ENCODE measurements at regions not wholly inside any gene's neighbourhood (a gene's known extent, or its start where the extent isn't known, plus 50 kb on each side); places are given as distances from the start of the nearest gene placed in this dataset.

DNA sequence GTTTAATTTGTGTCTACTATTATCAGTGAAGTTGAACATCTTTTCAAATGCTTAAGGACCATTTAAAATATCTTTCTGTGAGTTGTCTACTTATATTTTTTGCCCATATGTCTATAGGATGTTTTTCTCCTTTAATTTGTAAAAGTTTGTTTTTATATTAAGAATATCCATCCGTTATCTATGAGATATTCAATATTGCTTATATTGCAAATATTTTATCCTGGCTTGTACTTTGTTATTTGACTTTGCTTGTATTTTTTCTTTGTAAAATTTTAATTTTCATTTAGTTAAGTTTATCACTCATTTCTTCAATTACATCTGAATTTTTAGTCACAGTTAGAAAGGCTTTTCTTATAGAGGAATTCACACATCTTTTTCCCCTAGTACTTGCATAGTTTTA, 117.0 kb upstream of the MLIP start:
- TF ChIP-seq, protein P1, sequence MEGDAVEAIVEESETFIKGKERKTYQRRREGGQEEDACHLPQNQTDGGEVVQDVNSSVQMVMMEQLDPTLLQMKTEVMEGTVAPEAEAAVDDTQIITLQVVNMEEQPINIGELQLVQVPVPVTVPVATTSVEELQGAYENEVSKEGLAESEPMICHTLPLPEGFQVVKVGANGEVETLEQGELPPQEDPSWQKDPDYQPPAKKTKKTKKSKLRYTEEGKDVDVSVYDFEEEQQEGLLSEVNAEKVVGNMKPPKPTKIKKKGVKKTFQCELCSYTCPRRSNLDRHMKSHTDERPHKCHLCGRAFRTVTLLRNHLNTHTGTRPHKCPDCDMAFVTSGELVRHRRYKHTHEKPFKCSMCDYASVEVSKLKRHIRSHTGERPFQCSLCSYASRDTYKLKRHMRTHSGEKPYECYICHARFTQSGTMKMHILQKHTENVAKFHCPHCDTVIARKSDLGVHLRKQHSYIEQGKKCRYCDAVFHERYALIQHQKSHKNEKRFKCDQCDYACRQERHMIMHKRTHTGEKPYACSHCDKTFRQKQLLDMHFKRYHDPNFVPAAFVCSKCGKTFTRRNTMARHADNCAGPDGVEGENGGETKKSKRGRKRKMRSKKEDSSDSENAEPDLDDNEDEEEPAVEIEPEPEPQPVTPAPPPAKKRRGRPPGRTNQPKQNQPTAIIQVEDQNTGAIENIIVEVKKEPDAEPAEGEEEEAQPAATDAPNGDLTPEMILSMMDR (IDR thresholded peaks at IDR 0.05), result no peak

DNA sequence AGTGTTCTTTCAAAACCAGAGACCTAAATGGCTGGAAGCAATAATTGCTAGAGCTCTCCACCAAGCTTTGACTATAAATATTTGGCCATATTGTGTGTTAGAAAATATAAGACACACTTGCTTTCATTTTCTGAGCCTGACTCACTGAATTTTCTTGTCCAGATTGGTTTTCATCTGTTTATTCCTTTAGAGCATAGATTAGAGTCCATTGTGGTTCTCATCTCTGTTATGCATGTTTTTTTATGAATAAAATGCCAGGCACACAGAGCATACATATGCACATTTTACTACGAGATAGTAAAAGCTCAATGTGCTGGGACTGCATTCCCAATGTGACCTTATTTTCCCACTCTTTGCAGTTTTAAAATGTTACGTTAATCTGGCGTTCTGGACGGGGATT, 115.3 kb upstream of the MLIP start:
- TF ChIP-seq, protein P1 (IDR thresholded peaks at IDR 0.05), result no peak

DNA sequence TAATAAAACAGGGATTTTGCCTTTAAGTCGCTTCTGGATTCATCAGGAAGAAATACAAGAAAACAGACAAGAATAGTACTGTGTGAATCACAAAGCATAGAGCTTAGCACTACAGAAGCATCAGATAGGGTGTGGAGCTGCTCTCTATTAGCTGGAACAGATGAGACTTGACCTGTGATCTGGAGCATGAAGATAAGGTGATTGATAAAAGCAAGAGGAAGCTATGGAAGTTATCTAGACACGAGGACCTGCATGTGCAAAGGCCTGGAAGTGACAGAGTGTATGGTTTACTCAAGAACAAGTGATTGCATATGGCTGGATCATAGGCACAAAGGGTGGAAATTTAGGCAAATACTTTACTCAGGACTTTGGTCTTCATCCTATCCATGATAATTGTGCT, 112.9 kb upstream of the MLIP start:
- TF ChIP-seq, protein P1 (IDR thresholded peaks at IDR 0.05), result no peak

DNA sequence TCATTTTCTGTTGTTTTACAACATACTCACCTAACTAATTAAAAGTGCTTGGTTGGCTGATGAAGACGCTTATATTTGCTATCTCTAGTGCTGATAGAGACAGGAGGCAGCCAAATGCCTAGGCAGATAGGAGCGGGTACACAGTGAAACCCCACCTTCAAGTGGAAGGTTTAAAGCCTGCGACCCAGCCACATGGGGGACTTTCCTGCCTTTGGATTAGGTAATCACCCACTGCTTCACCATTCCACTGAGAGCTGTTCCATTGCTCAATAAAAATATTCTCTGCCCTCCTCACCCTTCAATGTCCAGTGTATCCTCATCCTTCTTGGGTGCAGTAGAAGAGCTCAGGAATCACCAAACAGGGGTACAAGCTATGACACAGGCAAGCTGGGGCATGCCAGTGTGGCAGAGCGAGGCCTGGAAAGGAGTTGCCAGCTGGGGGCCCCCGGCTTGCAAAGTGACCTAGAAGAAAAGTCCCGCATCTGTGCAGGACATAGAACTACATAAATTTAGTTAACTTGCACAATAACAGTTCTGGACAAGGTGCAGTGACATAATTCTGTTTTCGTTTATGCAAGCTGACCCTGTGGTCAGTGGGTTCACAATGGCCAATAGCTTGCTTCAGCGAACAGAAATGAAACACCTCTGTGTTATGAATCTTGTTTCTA, 112.0 kb upstream of the MLIP start:
- TF ChIP-seq, protein P1 (IDR thresholded peaks at IDR 0.05), result no peak

DNA sequence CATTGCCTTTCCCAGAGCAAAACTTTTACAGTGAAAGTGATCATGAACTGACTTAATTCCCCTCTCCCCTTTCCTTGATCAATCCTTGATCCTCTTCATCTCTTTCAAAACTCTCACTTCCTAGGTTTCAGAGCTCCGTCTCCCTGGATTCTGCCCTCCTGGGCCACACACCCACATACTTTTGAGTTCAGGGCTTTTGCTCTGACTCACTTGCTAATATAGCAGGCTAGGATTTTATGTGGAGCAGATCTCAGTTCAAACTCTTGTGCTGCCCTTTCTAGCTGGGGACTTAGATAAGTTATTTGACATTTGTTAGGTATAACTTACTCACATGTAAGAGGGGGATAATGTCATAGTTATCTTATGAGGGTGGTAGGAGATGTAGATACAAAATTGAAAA, 109.1 kb upstream of the MLIP start:
- TF ChIP-seq, protein P1 (IDR thresholded peaks at IDR 0.05), result no peak

DNA sequence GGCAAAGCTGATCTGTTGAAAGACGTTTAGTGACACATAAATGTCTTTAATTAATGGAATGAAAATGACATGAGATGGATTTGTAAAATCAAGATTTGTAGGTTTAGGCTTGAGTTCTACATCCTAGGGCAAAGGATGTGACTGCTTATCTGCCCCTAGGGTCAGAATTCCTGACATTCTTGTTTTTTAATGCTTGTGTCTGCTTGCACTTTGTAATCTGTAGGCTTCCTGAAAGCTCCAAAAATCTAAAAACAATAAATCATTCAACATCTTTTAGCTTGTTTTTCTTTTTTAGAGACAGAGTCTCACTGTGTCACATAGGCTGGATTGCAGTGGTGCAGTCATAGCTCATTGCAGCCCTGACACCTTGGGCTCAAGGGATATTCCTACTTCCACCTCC, 107.9 kb upstream of the MLIP start:
- TF ChIP-seq, protein P1 (IDR thresholded peaks at IDR 0.05), result no peak

DNA sequence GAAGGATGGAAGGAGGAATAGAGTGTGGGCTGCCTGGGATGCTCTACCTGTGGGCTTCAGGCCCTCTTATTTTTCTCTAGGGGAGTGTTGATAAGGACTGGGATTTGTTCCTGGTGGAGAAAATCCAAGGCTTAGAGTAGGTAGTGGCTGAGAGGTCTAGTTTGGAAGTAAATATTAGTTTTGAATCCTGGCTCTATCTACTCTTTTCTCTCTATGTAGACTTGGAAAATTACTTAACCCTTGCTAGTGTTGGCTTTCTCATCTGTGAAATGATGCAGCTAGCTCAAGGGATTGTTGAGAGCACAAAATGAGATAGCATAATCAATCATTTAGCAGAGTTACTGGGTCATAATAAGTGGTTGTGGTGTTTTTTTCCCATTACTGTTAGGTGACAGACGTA, 102.7 kb upstream of the MLIP start:
- TF ChIP-seq, protein P1 (IDR thresholded peaks at IDR 0.05), result no peak
